Testis (tissue), 2 donors: ENCODE measurements at regions not wholly inside any gene's neighbourhood (a gene's known extent, or its start where the extent isn't known, plus 50 kb on each side); places are given as distances from the start of the nearest gene placed in this dataset.

Experiments used
- POLR2A ChIP-seq: fragments of 450-650 bp; IDR thresholded peaks from one replicate; pipeline ENCODE4 v1.6.1; 2017; ENCODE audit warnings: antibody characterized with exemption, mild to moderate bottlenecking, moderate library complexity
- TF ChIP-seq, protein P1 (sequence below), 3 experiments: fragments of 450-650 bp in 2 of 3; fragments of 200-600 bp in 1 of 3; sonication (generic) in 1 of 3; IDR thresholded peaks; one replicate each; pipeline ENCODE4 v1.5.1; 2016 to 2019; ENCODE audit warnings: antibody characterized with exemption in 3 of 3, mild to moderate bottlenecking in 2 of 3, moderate library complexity in 1 of 3

GRCh38 chr11:109902764-109903433 is 190.3 kb upstream of the ZC3H12C start:
- TF ChIP-seq, protein P1, sequence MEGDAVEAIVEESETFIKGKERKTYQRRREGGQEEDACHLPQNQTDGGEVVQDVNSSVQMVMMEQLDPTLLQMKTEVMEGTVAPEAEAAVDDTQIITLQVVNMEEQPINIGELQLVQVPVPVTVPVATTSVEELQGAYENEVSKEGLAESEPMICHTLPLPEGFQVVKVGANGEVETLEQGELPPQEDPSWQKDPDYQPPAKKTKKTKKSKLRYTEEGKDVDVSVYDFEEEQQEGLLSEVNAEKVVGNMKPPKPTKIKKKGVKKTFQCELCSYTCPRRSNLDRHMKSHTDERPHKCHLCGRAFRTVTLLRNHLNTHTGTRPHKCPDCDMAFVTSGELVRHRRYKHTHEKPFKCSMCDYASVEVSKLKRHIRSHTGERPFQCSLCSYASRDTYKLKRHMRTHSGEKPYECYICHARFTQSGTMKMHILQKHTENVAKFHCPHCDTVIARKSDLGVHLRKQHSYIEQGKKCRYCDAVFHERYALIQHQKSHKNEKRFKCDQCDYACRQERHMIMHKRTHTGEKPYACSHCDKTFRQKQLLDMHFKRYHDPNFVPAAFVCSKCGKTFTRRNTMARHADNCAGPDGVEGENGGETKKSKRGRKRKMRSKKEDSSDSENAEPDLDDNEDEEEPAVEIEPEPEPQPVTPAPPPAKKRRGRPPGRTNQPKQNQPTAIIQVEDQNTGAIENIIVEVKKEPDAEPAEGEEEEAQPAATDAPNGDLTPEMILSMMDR (IDR thresholded peaks at IDR 0.05), result no peak
- TF ChIP-seq POLR2A, result no peak
